Keratinocyte (primary cell): ENCODE measurements at regions not wholly inside any gene's neighbourhood (a gene's known extent, or its start where the extent isn't known, plus 50 kb on each side); places are given as distances from the start of the nearest gene placed in this dataset.

ENCODE experiments used
- DNase-seq: peaks from one replicate; pipeline ENCODE4 v3.0.0-alpha.2; 2011; ENCODE audit warnings: low read depth, missing footprints, low spot score
- FAIRE-seq: peaks from 2 replicates; lab custom pipeline; 2011; peaks lifted over from hg19 to GRCh38; lab: Jason Lieb, UNC
- H2AFZ ChIP-seq: 2 replicates; pipeline ENCODE4 v1.6.0; 2012; ENCODE audit warnings: low read length, control low read depth, inconsistent platforms; ENCODE audit not compliant: control insufficient read depth
- H3K27ac ChIP-seq: 2 replicates; pipeline ENCODE4 v1.5.1; 2011; ENCODE audit warnings: low read length; ENCODE audit not compliant: control insufficient read depth, insufficient read depth
- H3K27me3 ChIP-seq: 3 replicates; pipeline ENCODE4 v1.6.0; 2011; ENCODE audit warnings: low read length; ENCODE audit not compliant: control insufficient read depth, insufficient read depth; ENCODE audit errors: extremely low read depth
- H3K36me3 ChIP-seq, 2 experiments: 2 replicates in 1 of 2; 3 replicates in 1 of 2; pipeline ENCODE4 v1.5.1; 2011; ENCODE audit warnings: low read length in 2 of 2, mild to moderate bottlenecking in 1 of 2; ENCODE audit not compliant: control insufficient read depth in 2 of 2, insufficient read depth in 2 of 2; ENCODE audit errors: extremely low read depth in 1 of 2
- H3K4me1 ChIP-seq: 3 replicates; pipeline ENCODE4 v1.5.1; 2011; ENCODE audit warnings: low read length; ENCODE audit not compliant: control insufficient read depth, insufficient read depth; ENCODE audit errors: extremely low read depth
- H3K4me2 ChIP-seq: 3 replicates; pipeline ENCODE4 v1.6.0; 2011; ENCODE audit warnings: low read depth, low read length; ENCODE audit not compliant: control insufficient read depth, insufficient read depth; ENCODE audit errors: extremely low read depth
- H3K4me3 ChIP-seq, 3 experiments: fragments of 200-600 bp in 1 of 3; sonication (generic) in 1 of 3; 2 replicates in 2 of 3; 3 replicates in 1 of 3; pipeline ENCODE4 v1.5.1; 2011 to 2016; ENCODE audit warnings: low read length in 3 of 3, mild to moderate bottlenecking in 3 of 3, control low read depth in 2 of 3, inconsistent platforms in 1 of 3, low read depth in 1 of 3, mixed read lengths in 1 of 3, mixed run types in 1 of 3, moderate library complexity in 1 of 3; ENCODE audit not compliant: control insufficient read depth in 2 of 3, insufficient read depth in 2 of 3; ENCODE audit errors: extremely low read depth in 1 of 3
- H3K79me2 ChIP-seq: 2 replicates; pipeline ENCODE4 v1.6.0; 2012; ENCODE audit warnings: low read length; ENCODE audit not compliant: control insufficient read depth, insufficient read depth
- H3K9ac ChIP-seq: 3 replicates; pipeline ENCODE4 v1.6.0; 2011; ENCODE audit warnings: low read length; ENCODE audit not compliant: control insufficient read depth, insufficient read depth; ENCODE audit errors: extremely low read depth
- H3K9me1 ChIP-seq: 3 replicates; pipeline ENCODE4 v1.6.0; 2011; ENCODE audit warnings: low read length; ENCODE audit not compliant: control insufficient read depth, insufficient read depth; ENCODE audit errors: extremely low read depth
- H3K9me3 ChIP-seq: 2 replicates; pipeline ENCODE4 v1.5.1; 2012; ENCODE audit warnings: low read depth, low read length; ENCODE audit not compliant: control insufficient read depth
- H4K20me1 ChIP-seq: 3 replicates; pipeline ENCODE4 v1.6.0; 2011; ENCODE audit warnings: low read length; ENCODE audit not compliant: control insufficient read depth, insufficient read depth; ENCODE audit errors: extremely low read depth
- EZH2 ChIP-seq: IDR thresholded peaks from one replicate; pipeline ENCODE4 v1.6.1; 2012; ENCODE audit warnings: inconsistent platforms, mild to moderate bottlenecking, low read length, moderate library complexity
- dilution Hi-C: fragments of 300-500 bp; cut with MboI; formaldehyde crosslinking; loops from one replicate; pipeline ENCODE4 v1.7.0; 2020; ENCODE audit warnings: low sequenced_read_pairs; ENCODE audit not compliant: extremely low pct_ligation_motif_present
- TF ChIP-seq, protein P1 (sequence below), 3 experiments: IDR thresholded peaks in 1 of 3; conservative IDR thresholded peaks in 1 of 3; optimal IDR thresholded peaks in 1 of 3; 2 replicates in 2 of 3; 3 replicates in 1 of 3; pipeline versions ENCODE3 to v1.5.1; 2011; ENCODE audit warnings: low read length in 3 of 3, mild to moderate bottlenecking in 3 of 3, moderate library complexity in 2 of 3, control low read depth in 1 of 3, inconsistent platforms in 1 of 3; ENCODE audit not compliant: insufficient read depth in 2 of 3; ENCODE audit errors: extremely low read depth in 1 of 3

DNA sequence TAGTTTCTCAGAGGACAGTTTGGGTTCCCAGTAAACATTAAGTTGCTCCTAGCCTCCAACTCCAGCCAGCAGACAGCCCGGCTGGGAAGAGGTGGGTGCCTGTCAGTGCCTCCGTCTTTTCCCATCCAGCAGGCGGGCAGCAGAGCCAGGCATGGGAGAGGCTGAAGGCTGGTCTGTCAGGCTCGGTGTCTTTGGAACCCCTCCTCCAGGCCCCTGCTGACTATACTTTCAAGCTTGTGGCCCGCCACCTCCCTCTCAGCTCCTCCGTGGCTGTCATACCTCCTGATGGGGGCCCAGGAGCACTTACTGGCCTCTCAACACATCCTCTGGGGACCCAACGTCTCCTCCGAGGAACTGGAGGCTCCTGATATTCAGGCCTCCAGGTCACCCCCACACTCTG is 140.9 kb downstream of the ACTL8 start:
- no peak for FAIRE-seq

DNA sequence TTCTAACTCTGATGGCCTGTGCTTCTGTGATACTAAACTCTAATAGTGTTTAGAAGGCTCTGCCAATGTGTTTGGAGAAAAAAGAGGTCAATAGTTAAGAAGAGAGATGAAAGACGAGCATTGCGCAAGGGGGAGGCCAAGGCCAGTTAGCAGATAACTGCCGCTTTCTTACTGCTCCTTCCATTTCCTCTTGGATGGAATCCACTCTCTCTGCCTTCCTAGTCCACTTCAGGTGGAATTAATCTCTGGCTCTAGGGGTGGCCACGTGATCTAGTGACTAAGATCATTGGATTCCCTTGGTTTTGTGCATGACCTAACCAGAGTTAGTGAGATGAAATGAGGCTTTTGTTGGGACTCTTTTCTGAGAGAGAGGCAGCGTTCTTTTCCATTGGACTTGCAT is 148.3 kb downstream of the ACTL8 start:
- Histone ChIP-seq H3K9me1 (no peaks in the 10 kb centered on the region), H3K4me1 (no peaks in the 10 kb centered on the region), H3K79me2 (no peaks in the 10 kb centered on the region), H3K27ac (no peak overlapping the region), H4K20me1 (no peaks in the 10 kb centered on the region), H3K4me2 (no peak overlapping the region), H3K27me3 (no peaks in the 10 kb centered on the region), H3K4me3 (no peak overlapping the region), H2AFZ (no peak overlapping the region), H3K9ac (no peak overlapping the region), H3K36me3 (no peaks in the 10 kb centered on the region), H3K9me3 (no peaks in the 10 kb centered on the region)
- dilution Hi-C loops, result no loop called here
- no peak for TF ChIP-seq EZH2
- TF ChIP-seq, protein P1, sequence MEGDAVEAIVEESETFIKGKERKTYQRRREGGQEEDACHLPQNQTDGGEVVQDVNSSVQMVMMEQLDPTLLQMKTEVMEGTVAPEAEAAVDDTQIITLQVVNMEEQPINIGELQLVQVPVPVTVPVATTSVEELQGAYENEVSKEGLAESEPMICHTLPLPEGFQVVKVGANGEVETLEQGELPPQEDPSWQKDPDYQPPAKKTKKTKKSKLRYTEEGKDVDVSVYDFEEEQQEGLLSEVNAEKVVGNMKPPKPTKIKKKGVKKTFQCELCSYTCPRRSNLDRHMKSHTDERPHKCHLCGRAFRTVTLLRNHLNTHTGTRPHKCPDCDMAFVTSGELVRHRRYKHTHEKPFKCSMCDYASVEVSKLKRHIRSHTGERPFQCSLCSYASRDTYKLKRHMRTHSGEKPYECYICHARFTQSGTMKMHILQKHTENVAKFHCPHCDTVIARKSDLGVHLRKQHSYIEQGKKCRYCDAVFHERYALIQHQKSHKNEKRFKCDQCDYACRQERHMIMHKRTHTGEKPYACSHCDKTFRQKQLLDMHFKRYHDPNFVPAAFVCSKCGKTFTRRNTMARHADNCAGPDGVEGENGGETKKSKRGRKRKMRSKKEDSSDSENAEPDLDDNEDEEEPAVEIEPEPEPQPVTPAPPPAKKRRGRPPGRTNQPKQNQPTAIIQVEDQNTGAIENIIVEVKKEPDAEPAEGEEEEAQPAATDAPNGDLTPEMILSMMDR (optimal IDR thresholded peaks at IDR 0.05 in 1 of 3, IDR thresholded peaks at IDR 0.05 in 1 of 3, conservative IDR thresholded peaks at IDR 0.05 in 1 of 3; ENCODE audit: extremely low read depth in 1 of 3, insufficient read depth in 2 of 3, low read length in 3 of 3), result no peak
- FAIRE-seq (no peak), DNase-seq (no peak)

More for the DNA sequence above, 140.9 kb downstream of the ACTL8 start:
- Histone ChIP-seq H3K4me1 (no peaks in the 10 kb centered on the region), H3K27me3 (peaks cover 7% of the 10 kb centered on the region), H2AFZ (no peak overlapping the region), H3K9me1 (no peaks in the 10 kb centered on the region), H3K36me3 (no peaks in the 10 kb centered on the region), H3K4me2 (no peak overlapping the region), H3K79me2 (no peaks in the 10 kb centered on the region), H4K20me1 (no peaks in the 10 kb centered on the region), H3K4me3 (no peak overlapping the region), H3K9ac (no peak overlapping the region), H3K9me3 (no peaks in the 10 kb centered on the region), H3K27ac (no peak overlapping the region)
- dilution Hi-C loops, result no loop called here
- DNase-seq, result no peak
- TF ChIP-seq EZH2, result no peak
- TF ChIP-seq, protein P1 (optimal IDR thresholded peaks at IDR 0.05 in 1 of 3, IDR thresholded peaks at IDR 0.05 in 1 of 3, conservative IDR thresholded peaks at IDR 0.05 in 1 of 3; ENCODE audit: extremely low read depth in 1 of 3, insufficient read depth in 2 of 3, low read length in 3 of 3), result no peak
